GM23248 (cell line): ENCODE measurements at regions not wholly inside any gene's neighbourhood (a gene's known extent, or its start where the extent isn't known, plus 50 kb on each side); places are given as distances from the start of the nearest gene placed in this dataset.

ENCODE experiments used
- DNase-seq: peaks from one replicate; pipeline ENCODE4 v3.0.0-alpha.2; 2015
- H2AFZ ChIP-seq: fragments of 200-600 bp; sonication (generic); 2 replicates; pipeline ENCODE4 v1.6.1; 2016; ENCODE audit warnings: antibody characterized with exemption
- H3F3A ChIP-seq: fragments of 200-600 bp; sonication (generic); 2 replicates; pipeline ENCODE4 v1.6.1; 2016; ENCODE audit warnings: mild to moderate bottlenecking, antibody characterized with exemption, mixed run types; ENCODE audit not compliant: insufficient read depth
- H3K27ac ChIP-seq: fragments of 200-600 bp; sonication (generic); 2 replicates; pipeline ENCODE4 v1.5.1; 2016; ENCODE audit warnings: mild to moderate bottlenecking
- H3K27me3 ChIP-seq: fragments of 200-600 bp; sonication (generic); replicated peaks from 2 replicates; pipeline ENCODE4 v1.6.1; 2016; ENCODE audit warnings: mild to moderate bottlenecking; ENCODE audit not compliant: insufficient read depth
- H3K36me3 ChIP-seq: fragments of 200-600 bp; sonication (generic); 2 replicates; pipeline ENCODE4 v1.6.1; 2016; ENCODE audit warnings: low read depth, mild to moderate bottlenecking
- H3K4me1 ChIP-seq: fragments of 200-600 bp; sonication (generic); 2 replicates; pipeline ENCODE4 v1.6.1; 2016; ENCODE audit warnings: mild to moderate bottlenecking; ENCODE audit not compliant: insufficient read depth
- H3K4me2 ChIP-seq: fragments of 200-600 bp; sonication (generic); one replicate; pipeline ENCODE4 v1.6.1; 2016; ENCODE audit warnings: mild to moderate bottlenecking; ENCODE audit not compliant: unreplicated experiment
- H3K4me3 ChIP-seq: fragments of 200-600 bp; sonication (generic); 2 replicates; pipeline ENCODE4 v1.5.1; 2016; ENCODE audit warnings: mild to moderate bottlenecking
- H3K79me2 ChIP-seq: fragments of 200-600 bp; sonication (generic); 2 replicates; pipeline ENCODE4 v1.6.1; 2016; ENCODE audit warnings: mild to moderate bottlenecking; ENCODE audit not compliant: insufficient read depth
- H3K9ac ChIP-seq: fragments of 200-600 bp; sonication (generic); 2 replicates; pipeline ENCODE4 v1.6.1; 2016; ENCODE audit warnings: mild to moderate bottlenecking
- H3K9me2 ChIP-seq: fragments of 200-600 bp; sonication (generic); 2 replicates; pipeline ENCODE4 v1.6.1; 2016; ENCODE audit warnings: mixed run types, mild to moderate bottlenecking, moderate library complexity; ENCODE audit not compliant: insufficient read depth
- H3K9me3 ChIP-seq: fragments of 200-600 bp; sonication (generic); one replicate; pipeline ENCODE4 v1.6.1; 2017; ENCODE audit warnings: low read depth
- H4K20me1 ChIP-seq: fragments of 200-600 bp; sonication (generic); 2 replicates; pipeline ENCODE4 v1.6.0; 2016; ENCODE audit not compliant: insufficient read depth
- EZH2 ChIP-seq: fragments of 200-600 bp; sonication (generic); IDR thresholded peaks from 2 replicates; pipeline ENCODE4 v1.6.1; 2018; ENCODE audit warnings: antibody characterized with exemption, mild to moderate bottlenecking; ENCODE audit not compliant: insufficient read depth, poor library complexity, severe bottlenecking
- EZH2phosphoT487 ChIP-seq: fragments of 200-600 bp; sonication (generic); IDR thresholded peaks from 2 replicates; pipeline ENCODE4 v1.6.1; 2018; ENCODE audit warnings: antibody characterized with exemption, moderate library complexity, mild to moderate bottlenecking, low read depth; ENCODE audit not compliant: insufficient read depth
- WGBS, 2 experiments: methylation state at CpG; one replicate each; pipeline ENCODE4 v1.1.6; 2015 to 2017; ENCODE audit warnings: low lambda C conversion rate in 2 of 2, low coverage in 1 of 2; ENCODE audit errors: missing lambda C conversion rate in 2 of 2; 5-methylcytosine and 5-hydroxymethylcytosine counted together
- in situ Hi-C: fragments of 300-500 bp; cut with MboI; formaldehyde crosslinking; loops from 2 replicates; pipeline ENCODE4 v1.15.0; 2020

DNA sequence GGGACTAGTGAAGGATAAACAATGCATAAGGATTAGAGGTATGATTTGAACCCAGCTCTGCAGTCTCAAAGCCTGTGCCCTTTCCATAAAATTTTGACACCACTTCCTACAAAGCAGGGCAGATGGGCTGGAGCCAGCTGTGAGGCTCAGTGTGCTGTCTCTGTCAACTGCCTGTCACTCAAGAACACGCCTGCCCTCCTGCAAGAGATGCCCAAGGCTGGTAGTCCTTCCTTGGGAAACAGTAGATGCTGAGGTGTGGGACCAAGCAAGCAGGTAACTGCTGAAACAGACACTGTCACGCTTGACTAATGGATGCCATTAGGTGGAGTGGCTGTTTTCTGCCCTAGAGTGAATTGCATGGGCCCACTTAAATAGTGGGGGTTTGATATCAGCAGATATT is 402.0 kb downstream of the PTPRU start:
- H3K36me3 ChIP-seq, result no peaks in the 10 kb centered on the region
- H3K4me3 ChIP-seq, result no peak overlapping the region
- no peaks in the 10 kb centered on the region for H3K79me2 ChIP-seq
- H3K9ac ChIP-seq, result no peak overlapping the region
- no peak overlapping the region for H3K4me2 ChIP-seq
- no peak for DNase-seq
- H3F3A ChIP-seq, result no peaks in the 10 kb centered on the region
- H3K27me3 ChIP-seq, result no peaks in the 10 kb centered on the region; the same call in 1 of the 2 replicates
- WGBS, 2 experiments, result 71 to 78% methylated on average over 2 of the region's 2 CpGs
- in situ Hi-C loops, result no loop called here
- TF ChIP-seq EZH2phosphoT487, result no peak
- no peak for TF ChIP-seq EZH2
- H4K20me1 ChIP-seq, result no peaks in the 10 kb centered on the region
- H2AFZ ChIP-seq, result no peak overlapping the region
- H3K4me1 ChIP-seq, result peaks cover 10% of the 10 kb centered on the region
- H3K9me3 ChIP-seq, result no peaks in the 10 kb centered on the region
- no peaks in the 10 kb centered on the region for H3K9me2 ChIP-seq
- no peak overlapping the region for H3K27ac ChIP-seq

GRCh38 chr1:29636936-29637335 is 400.6 kb downstream of the PTPRU start:
- H3K9me3 ChIP-seq, result no peaks in the 10 kb centered on the region
- TF ChIP-seq EZH2phosphoT487 (no peak), EZH2 (no peak)
- no peak overlapping the region for H3K9ac ChIP-seq
- no peaks in the 10 kb centered on the region for H3K79me2 ChIP-seq
- no peak overlapping the region for H3K4me3 ChIP-seq
- no peaks in the 10 kb centered on the region; the same call in 1 of the 2 replicates for H3K27me3 ChIP-seq
- no peak overlapping the region for H3K27ac ChIP-seq
- H4K20me1 ChIP-seq, result no peaks in the 10 kb centered on the region
- H3F3A ChIP-seq, result no peaks in the 10 kb centered on the region
- DNase-seq, result no peak
- no peak overlapping the region for H2AFZ ChIP-seq
- H3K4me2 ChIP-seq, result no peak overlapping the region
- in situ Hi-C loops, result no loop called here
- no peaks in the 10 kb centered on the region for H3K9me2 ChIP-seq
- H3K36me3 ChIP-seq, result no peaks in the 10 kb centered on the region
- H3K4me1 ChIP-seq, result peaks cover 10% of the 10 kb centered on the region

GRCh38 chr1:29635501-29636263 is 399.4 kb downstream of the PTPRU start:
- Histone ChIP-seq H3K9ac (no peak overlapping the region), H3F3A (no peaks in the 10 kb centered on the region), H4K20me1 (no peaks in the 10 kb centered on the region), H3K27me3 (no peaks in the 10 kb centered on the region; the same call in 1 of the 2 replicates), H3K4me3 (no peak overlapping the region), H3K9me2 (no peaks in the 10 kb centered on the region), H2AFZ (no peak overlapping the region), H3K27ac (no peak overlapping the region), H3K4me1 (peaks cover 10% of the 10 kb centered on the region), H3K36me3 (no peaks in the 10 kb centered on the region), H3K4me2 (no peak overlapping the region), H3K79me2 (no peaks in the 10 kb centered on the region), H3K9me3 (no peaks in the 10 kb centered on the region)
- TF ChIP-seq EZH2phosphoT487, result no peak
- TF ChIP-seq EZH2, result no peak
- no peak for DNase-seq
- in situ Hi-C loops, result no loop called here
- WGBS, 2 experiments, result 77 to 80% methylated on average over 10 of the region's 10 CpGs

DNA sequence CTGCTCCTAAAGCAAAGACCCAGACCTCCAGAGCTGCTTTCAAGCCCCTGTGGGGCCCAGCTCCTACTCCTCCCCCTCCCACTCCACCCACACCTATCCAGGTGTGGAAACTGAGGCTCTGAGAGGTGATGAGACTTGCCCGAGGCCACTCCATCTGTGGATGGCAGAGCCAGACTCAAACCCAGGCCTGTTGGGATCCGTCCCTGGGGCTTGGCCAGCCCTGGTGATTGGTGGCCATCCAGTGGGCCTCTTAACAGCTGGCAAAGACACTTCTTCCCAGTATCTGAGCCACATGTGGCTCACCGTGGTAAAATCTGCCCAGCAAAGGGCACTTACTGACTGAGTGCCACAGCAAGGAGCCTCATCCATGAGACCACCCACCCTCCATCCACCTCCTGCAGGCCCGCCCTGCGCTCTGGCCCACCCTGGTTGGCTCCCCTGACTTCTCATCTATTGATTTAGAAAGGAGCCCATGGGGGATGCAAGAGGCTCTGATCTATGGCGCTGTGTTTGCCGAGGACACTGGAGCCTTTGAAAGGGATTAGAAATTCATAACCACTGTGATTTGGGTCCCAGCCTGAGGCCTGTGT is 398.5 kb downstream of the PTPRU start:
- 55 to 65% methylated on average over 7 of the region's 7 CpGs for WGBS, 2 experiments
- in situ Hi-C loops, result no loop called here
- no peaks in the 10 kb centered on the region for H3K9me2 ChIP-seq

More for the DNA sequence above, 398.5 kb downstream of the PTPRU start:
- Histone ChIP-seq H2AFZ (no peak overlapping the region), H3K27me3 (no peaks in the 10 kb centered on the region; the same call in 1 of the 2 replicates), H3K79me2 (no peaks in the 10 kb centered on the region), H3F3A (no peaks in the 10 kb centered on the region), H3K4me1 (peaks cover 1% of the 10 kb centered on the region; the same call in 1 of the 2 replicates), H3K9me3 (no peaks in the 10 kb centered on the region), H3K4me2 (no peak overlapping the region), H4K20me1 (no peaks in the 10 kb centered on the region), H3K9ac (no peak overlapping the region), H3K4me3 (no peak overlapping the region), H3K36me3 (no peaks in the 10 kb centered on the region), H3K27ac (no peak overlapping the region)
- no peak for TF ChIP-seq EZH2phosphoT487
- no peak for TF ChIP-seq EZH2
- DNase-seq, result no peak
